H9 (cell line): ENCODE measurements at regions not wholly inside any gene's neighbourhood (a gene's known extent, or its start where the extent isn't known, plus 50 kb on each side); places are given as distances from the start of the nearest gene placed in this dataset.

Experiments
- DNase-seq: peaks from one replicate; pipeline ENCODE4 v3.0.0-alpha.2; 2017
- H2AFZ ChIP-seq: one replicate; pipeline ENCODE4 v1.6.1; 2013; ENCODE audit warnings: mild to moderate bottlenecking, low read length, control low read depth, moderate library complexity
- H2AK5ac ChIP-seq: 2 replicates; pipeline ENCODE4 v1.6.1; 2013; ENCODE audit warnings: low read length, control low read depth, mixed read lengths; ENCODE audit not compliant: insufficient read length
- H2BK120ac ChIP-seq: one replicate; pipeline ENCODE4 v1.6.1; 2013; ENCODE audit warnings: low read depth, mild to moderate bottlenecking, low read length, control low read depth, inconsistent platforms; ENCODE audit not compliant: poor library complexity, severe bottlenecking
- H2BK12ac ChIP-seq: 2 replicates; pipeline ENCODE4 v1.6.1; 2013; ENCODE audit warnings: low read length, control low read depth, mixed read lengths, low read depth; ENCODE audit not compliant: insufficient read length
- H2BK15ac ChIP-seq: 2 replicates; pipeline ENCODE4 v1.6.1; 2013; ENCODE audit warnings: low read depth, low read length, control low read depth
- H2BK20ac ChIP-seq: one replicate; pipeline ENCODE4 v1.6.1; 2013; ENCODE audit warnings: low read depth, mild to moderate bottlenecking, low read length, control low read depth, inconsistent platforms; ENCODE audit not compliant: poor library complexity, severe bottlenecking
- H2BK5ac ChIP-seq: 2 replicates; pipeline ENCODE4 v1.6.1; 2013; ENCODE audit warnings: low read length, control low read depth, mixed read lengths; ENCODE audit not compliant: insufficient read length
- H3K14ac ChIP-seq: 2 replicates; pipeline ENCODE4 v1.6.1; 2013; ENCODE audit warnings: low read length, control low read depth; ENCODE audit not compliant: insufficient read depth
- H3K18ac ChIP-seq: 2 replicates; pipeline ENCODE4 v1.6.1; 2013; ENCODE audit warnings: low read depth, mild to moderate bottlenecking, mixed read lengths, low read length, control low read depth; ENCODE audit not compliant: insufficient read length
- H3K23ac ChIP-seq: 2 replicates; pipeline ENCODE4 v1.6.1; 2013; ENCODE audit warnings: low read length, control low read depth, mixed read lengths, low read depth; ENCODE audit not compliant: insufficient read length
- H3K23me2 ChIP-seq: 2 replicates; pipeline ENCODE4 v1.6.1; 2013; ENCODE audit warnings: low read depth, mild to moderate bottlenecking, mixed read lengths, low read length, control low read depth; ENCODE audit not compliant: insufficient read length, poor library complexity, severe bottlenecking
- H3K27ac ChIP-seq: 2 replicates; pipeline ENCODE4 v1.5.1; 2013; ENCODE audit warnings: low read length, control low read depth, mixed read lengths, low read depth; ENCODE audit not compliant: insufficient read length
- H3K27me3 ChIP-seq: 2 replicates; pipeline ENCODE4 v1.6.1; 2013; ENCODE audit warnings: low read length, control low read depth, inconsistent platforms; ENCODE audit not compliant: insufficient read depth
- H3K4ac ChIP-seq: 2 replicates; pipeline ENCODE4 v1.6.1; 2013; ENCODE audit warnings: low read depth, mild to moderate bottlenecking, control low read depth, inconsistent platforms, low read length, moderate library complexity
- H3K4me1 ChIP-seq: 2 replicates; pipeline ENCODE4 v1.6.1; 2013; ENCODE audit warnings: low read length, control low read depth, inconsistent platforms; ENCODE audit not compliant: insufficient read depth
- H3K4me2 ChIP-seq: 2 replicates; pipeline ENCODE4 v1.6.1; 2013; ENCODE audit warnings: low read length, control low read depth, mixed read lengths; ENCODE audit not compliant: insufficient read length, insufficient read depth
- H3K56ac ChIP-seq: 2 replicates; pipeline ENCODE4 v1.6.1; 2013; ENCODE audit warnings: low read depth, mild to moderate bottlenecking, mixed read lengths, low read length, control low read depth; ENCODE audit not compliant: insufficient read length
- H3K79me1 ChIP-seq: 2 replicates; pipeline ENCODE4 v1.6.1; 2013; ENCODE audit warnings: low read depth, mild to moderate bottlenecking, moderate library complexity, low read length, control low read depth, inconsistent platforms; ENCODE audit not compliant: insufficient read depth, poor library complexity, severe bottlenecking
- H3K79me2 ChIP-seq: 2 replicates; pipeline ENCODE4 v1.6.1; 2013; ENCODE audit warnings: low read length, control low read depth, inconsistent platforms; ENCODE audit not compliant: insufficient read depth
- H3K9ac ChIP-seq: 2 replicates; pipeline ENCODE4 v1.6.1; 2013; ENCODE audit warnings: low read length, control low read depth, mixed read lengths; ENCODE audit not compliant: insufficient read length; ENCODE audit errors: extremely low read depth
- H3K9me3 ChIP-seq: one replicate; pipeline ENCODE4 v1.6.1; 2013; ENCODE audit warnings: low read depth, low read length, inconsistent platforms; ENCODE audit not compliant: control insufficient read depth
- H3T11ph ChIP-seq: one replicate; pipeline ENCODE4 v1.6.1; 2013; ENCODE audit warnings: mild to moderate bottlenecking, low read length, control low read depth, inconsistent platforms
- H4K20me1 ChIP-seq: one replicate; pipeline ENCODE4 v1.6.1; 2013; ENCODE audit not compliant: control insufficient read depth, insufficient read length, insufficient read depth
- H4K5ac ChIP-seq: 2 replicates; pipeline ENCODE4 v1.6.1; 2013; ENCODE audit warnings: low read depth, mild to moderate bottlenecking, mixed read lengths, low read length, control low read depth; ENCODE audit not compliant: insufficient read length
- H4K8ac ChIP-seq: replicated peaks from 2 replicates; pipeline ENCODE4 v1.6.1; 2013; ENCODE audit warnings: low read length, control low read depth, mixed read lengths, low read depth; ENCODE audit not compliant: insufficient read length
- H4K91ac ChIP-seq: 2 replicates; pipeline ENCODE4 v1.6.1; 2013; ENCODE audit warnings: low read depth, mild to moderate bottlenecking, moderate library complexity, mixed read lengths, low read length, control low read depth; ENCODE audit not compliant: insufficient read length
- H3K27ac Mint-ChIP-seq, 3 experiments: 2 replicates in 2 of 3; 3 replicates in 1 of 3; pipeline ENCODE4 v1.8.0; 2020 to 2021; ENCODE audit warnings: mixed read lengths in 3 of 3, mild to moderate bottlenecking in 1 of 3, moderate library complexity in 1 of 3
- H3K27me3 Mint-ChIP-seq: 2 replicates; pipeline ENCODE4 v1.8.0; 2021; ENCODE audit warnings: low read depth, mild to moderate bottlenecking, moderate library complexity, mixed read lengths
- H3K36me3 Mint-ChIP-seq, 3 experiments: 2 replicates in 2 of 3; 3 replicates in 1 of 3; pipeline ENCODE4 v1.8.0; 2020 to 2021; ENCODE audit warnings: low read depth in 3 of 3, mixed read lengths in 3 of 3; ENCODE audit not compliant: insufficient read depth in 1 of 3
- H3K4me1 Mint-ChIP-seq, 2 experiments: 2 replicates each; pipeline ENCODE4 v1.8.0; 2020; ENCODE audit warnings: mixed read lengths in 2 of 2
- H3K4me3 Mint-ChIP-seq, 2 experiments: 2 replicates in 1 of 2; 3 replicates in 1 of 2; pipeline ENCODE4 v1.8.0; 2020 to 2021; ENCODE audit warnings: mild to moderate bottlenecking in 2 of 2, mixed read lengths in 2 of 2, moderate library complexity in 1 of 2
- H3K9me3 Mint-ChIP-seq, 2 experiments: 2 replicates in 1 of 2; 3 replicates in 1 of 2; pipeline ENCODE4 v1.8.0; 2020; ENCODE audit warnings: mild to moderate bottlenecking in 2 of 2, mixed read lengths in 2 of 2, moderate library complexity in 1 of 2
- CTCF ChIP-seq: fragments of 200-600 bp; sonication (generic); conservative IDR thresholded peaks from 3 replicates; pipeline ENCODE4 v1.8.0; 2021; ENCODE audit warnings: antibody characterized with exemption, mild to moderate bottlenecking
- WGBS: extraction: QIAGEN DNeasy Blood & Tissue Kit; methylation state at CpG from one replicate; pipeline ENCODE4 v1.1.7; 2013; ENCODE audit warnings: missing lambda C conversion rate, low lambda C conversion rate, mixed read lengths; ENCODE audit not compliant: insufficient read length; ENCODE audit errors: extremely low coverage; 5-methylcytosine and 5-hydroxymethylcytosine counted together

DNA sequence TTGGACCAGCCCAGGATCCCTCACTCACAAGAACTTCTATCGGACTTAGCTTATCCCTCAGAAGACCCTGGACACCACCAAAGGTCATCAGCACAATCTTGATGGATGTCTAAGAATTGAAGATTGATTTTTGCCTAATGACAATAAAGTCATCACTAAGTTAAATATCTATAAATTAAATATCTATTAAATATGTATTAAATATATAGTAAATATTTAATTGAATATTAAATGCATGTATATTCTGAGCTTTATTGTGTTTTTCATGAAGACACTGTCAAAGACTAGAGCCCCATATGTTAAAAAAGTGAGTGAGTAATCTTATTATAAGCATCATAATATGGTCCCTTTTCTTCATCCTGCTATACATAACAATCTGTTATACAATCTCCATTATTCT lies 751.1 kb downstream of the KCNJ2 start:
- Histone ChIP-seq H2BK20ac (no peak overlapping the region), H4K20me1 (no peaks in the 10 kb centered on the region), H3K9ac (no peak overlapping the region), H3K27me3 (no peaks in the 10 kb centered on the region), H3T11ph (no peak overlapping the region), H2AFZ (no peak overlapping the region), H2AK5ac (no peak overlapping the region), H3K4ac (no peak overlapping the region), H3K23ac (no peak overlapping the region), H3K56ac (no peak overlapping the region), H3K23me2 (no peaks in the 10 kb centered on the region), H3K79me2 (no peaks in the 10 kb centered on the region), H3K9me3 (peaks cover 6% of the 10 kb centered on the region), H3K14ac (no peak overlapping the region), H3K79me1 (no peaks in the 10 kb centered on the region), H3K4me2 (no peak overlapping the region), H4K5ac (no peak overlapping the region), H2BK5ac (no peak overlapping the region), H3K27ac (no peak overlapping the region), H2BK120ac (no peak overlapping the region), H4K8ac (no peak overlapping the region), H3K4me1 (no peaks in the 10 kb centered on the region; the same call in 1 of the 2 replicates), H4K91ac (no peak overlapping the region), H2BK15ac (no peak overlapping the region), H3K18ac (no peak overlapping the region), H2BK12ac (no peak overlapping the region)
- peaks cover 32 to 43% of the 10 kb centered on the region in 2 experiments for H3K9me3 Mint-ChIP-seq
- H3K27me3 Mint-ChIP-seq: no peaks in the 10 kb centered on the region
- DNase-seq: no peak
- TF ChIP-seq CTCF: no peak
- WGBS: no CpG with 5 or more reads among the region's 1 CpG
- H3K4me3 Mint-ChIP-seq: no peak overlapping the region; a peak in 1 of 5 replicates
- H3K4me1 Mint-ChIP-seq: no peaks in the 10 kb centered on the region
- peaks cover 15 to 37% (median 19%) of the 10 kb centered on the region in 3 experiments for H3K36me3 Mint-ChIP-seq
- H3K27ac Mint-ChIP-seq: no peak overlapping the region
